GM19324 (cell line): ENCODE measurements at regions not wholly inside any gene's neighbourhood (a gene's known extent, or its start where the extent isn't known, plus 50 kb on each side); places are given as distances from the start of the nearest gene placed in this dataset.

Source experiments
- ATAC-seq: cut with Tn5 transposase; IDR thresholded peaks from one replicate; pipeline ENCODE4 v1.9.1; 2021; ENCODE audit warnings: mild to moderate bottlenecking, moderate library complexity; ENCODE audit not compliant: unreplicated experiment, low FRiP score

DNA sequence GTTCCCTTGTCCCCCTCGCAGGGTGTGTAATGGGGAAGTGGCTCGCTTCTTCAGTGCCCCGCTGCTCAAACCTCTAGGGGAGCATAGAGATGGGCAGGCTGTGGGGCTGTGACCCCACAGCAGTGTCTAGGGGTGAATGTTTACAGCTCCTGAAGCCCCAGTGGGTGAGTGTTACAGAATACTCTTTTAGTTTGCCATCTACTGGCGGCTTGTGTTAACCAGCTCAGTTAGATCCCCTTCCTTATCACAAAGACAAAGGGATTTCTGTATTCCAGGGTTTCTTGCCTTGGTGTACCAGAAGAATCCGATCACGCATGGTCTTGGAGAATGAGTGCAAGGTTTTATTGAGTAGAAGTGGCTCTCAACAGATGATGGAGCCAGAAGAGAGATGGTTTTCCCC is 108.1 kb upstream of the IQCM start:
- ATAC-seq: no peak

GRCh38 chr4:149927514-149927913 is 111.9 kb upstream of the IQCM start:
- no peak for ATAC-seq

DNA sequence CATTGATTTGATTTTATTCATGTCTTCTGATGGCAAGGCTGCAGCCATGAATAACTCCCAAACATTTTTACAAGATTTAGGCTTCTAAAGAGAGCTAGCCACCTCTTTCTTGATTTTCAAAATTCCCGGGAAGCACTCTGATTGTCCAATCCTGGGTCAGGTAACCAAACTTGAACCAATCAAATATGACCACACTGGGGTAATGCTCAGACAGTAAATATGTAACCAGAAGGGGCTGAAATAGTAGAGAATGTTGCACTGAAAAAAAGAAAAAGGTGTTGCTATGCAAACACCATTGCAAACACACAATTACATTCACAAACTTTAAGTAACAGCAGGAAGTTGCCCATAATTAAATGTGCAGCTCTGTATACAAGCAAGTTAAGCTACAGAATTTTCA is 112.9 kb upstream of the IQCM start:
- no peak for ATAC-seq

DNA sequence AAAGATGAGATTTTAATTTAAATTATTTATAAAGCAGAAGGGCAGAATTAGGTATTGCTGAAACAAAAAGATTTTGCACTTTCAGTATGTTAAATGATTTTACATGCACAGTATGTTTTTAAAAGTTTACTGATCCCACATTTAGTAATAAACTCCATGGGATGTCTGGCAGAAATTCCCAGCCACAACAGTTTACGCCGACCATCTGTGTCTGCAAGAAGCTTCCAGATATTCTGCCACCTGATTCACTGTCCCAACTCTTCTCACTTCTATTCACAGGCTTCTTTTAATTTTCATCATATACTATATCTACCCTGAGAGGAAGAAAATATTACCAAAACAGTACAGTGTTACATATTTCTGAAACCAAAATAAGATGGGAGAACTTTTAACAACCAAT is 115.8 kb upstream of the IQCM start:
- ATAC-seq: no peak

DNA sequence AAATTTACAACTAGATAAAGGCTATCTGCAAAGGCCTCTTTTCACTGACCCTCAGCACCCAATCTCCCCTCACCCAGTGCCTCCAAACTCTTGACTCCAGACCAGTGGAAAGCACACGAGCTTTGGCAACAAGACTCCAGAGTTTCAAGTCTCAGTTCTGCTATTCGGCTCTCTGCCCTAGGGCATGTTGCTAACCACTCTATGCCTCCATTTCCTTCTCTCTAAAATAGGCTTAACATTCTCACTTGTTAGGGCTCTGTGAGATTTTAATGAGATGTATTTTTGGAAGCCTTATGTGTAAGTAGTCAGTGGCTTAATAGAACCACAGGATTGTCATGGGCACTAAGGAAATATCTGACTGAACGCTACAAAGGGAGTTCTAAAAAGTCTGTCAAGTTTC is 116.5 kb upstream of the IQCM start:
- ATAC-seq: no peak

- ATAC-seq: no peak
Observed at GRCh38 chr4:149933120-149933519, 117.5 kb upstream of the IQCM start.

GRCh38 chr4:149933883-149934282 is 118.2 kb upstream of the IQCM start:
- no peak for ATAC-seq

GRCh38 chr4:149949381-149949780 is 128.9 kb upstream of the DCLK2 start:
- no peak for ATAC-seq

DNA sequence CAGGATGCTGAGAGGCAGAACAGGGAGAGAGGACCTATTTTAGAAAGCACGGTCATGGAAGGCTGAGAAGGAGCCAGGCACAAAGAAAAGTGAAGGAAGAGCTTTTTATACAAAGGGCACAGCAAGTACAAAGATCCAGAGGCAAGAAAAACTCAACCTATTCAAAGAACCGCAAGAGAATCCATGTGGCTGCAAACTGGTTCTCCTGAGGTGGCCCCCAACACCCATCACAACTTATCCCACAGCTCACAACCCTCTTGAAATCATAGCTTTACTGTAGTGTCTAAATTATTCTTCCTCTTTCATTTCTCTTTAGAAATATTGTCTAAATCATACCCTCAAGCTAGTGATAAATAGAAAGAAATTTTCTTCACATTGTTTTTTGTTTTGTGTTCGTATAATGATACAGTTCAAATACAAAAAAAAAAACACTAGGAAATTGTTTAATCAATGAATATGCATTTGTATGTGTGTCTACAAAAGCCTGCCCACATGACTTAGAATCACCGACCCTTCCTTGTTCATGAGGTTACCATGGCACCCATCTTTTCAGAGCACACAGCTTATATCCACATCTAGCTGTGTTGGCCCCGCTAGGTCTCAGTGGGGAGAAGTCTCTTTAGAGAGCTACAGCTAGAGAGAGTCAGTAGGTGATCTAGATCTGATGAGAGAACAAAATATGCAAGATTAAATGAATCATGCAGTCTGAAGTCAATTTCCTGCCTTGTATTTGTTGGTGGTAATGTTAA is 126.9 kb upstream of the DCLK2 start:
- no peak for ATAC-seq

- no peak for ATAC-seq
Observed at GRCh38 chr4:149952101-149952500, 126.1 kb upstream of the DCLK2 start.

DNA sequence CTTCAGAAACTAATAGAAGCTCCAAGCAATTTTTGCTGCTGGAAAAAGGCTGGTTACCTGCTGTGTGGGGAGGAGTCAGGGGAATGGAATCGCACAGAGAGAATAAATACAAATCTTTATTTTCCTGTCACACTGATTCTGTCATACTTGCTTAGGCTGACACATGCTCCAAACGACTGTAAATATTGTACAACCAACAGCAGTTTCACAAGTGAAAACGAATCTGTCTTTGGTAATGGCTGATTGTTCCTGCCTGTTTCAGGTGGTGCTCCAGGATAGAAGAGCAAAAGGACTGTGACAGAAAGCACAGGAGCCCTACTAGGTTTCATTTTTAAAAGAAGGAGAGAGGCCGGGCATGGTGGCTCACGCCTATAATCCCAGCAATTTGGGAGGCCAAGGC is 125.5 kb upstream of the DCLK2 start:
- no peak for ATAC-seq

- no peak for ATAC-seq
Observed at GRCh38 chr4:149955780-149956390, 122.4 kb upstream of the DCLK2 start.

- ATAC-seq: no peak
Observed at GRCh38 chr4:149956678-149957077, 121.6 kb upstream of the DCLK2 start.

- no peak for ATAC-seq
Observed at GRCh38 chr4:149961876-149962597, 116.2 kb upstream of the DCLK2 start.

GRCh38 chr4:149964001-149964796 is 114.0 kb upstream of the DCLK2 start:
- ATAC-seq: no peak

- no peak for ATAC-seq
Observed at GRCh38 chr4:149965206-149965605, 113.0 kb upstream of the DCLK2 start.

GRCh38 chr4:149972407-149972806 is 105.8 kb upstream of the DCLK2 start:
- ATAC-seq: no peak

DNA sequence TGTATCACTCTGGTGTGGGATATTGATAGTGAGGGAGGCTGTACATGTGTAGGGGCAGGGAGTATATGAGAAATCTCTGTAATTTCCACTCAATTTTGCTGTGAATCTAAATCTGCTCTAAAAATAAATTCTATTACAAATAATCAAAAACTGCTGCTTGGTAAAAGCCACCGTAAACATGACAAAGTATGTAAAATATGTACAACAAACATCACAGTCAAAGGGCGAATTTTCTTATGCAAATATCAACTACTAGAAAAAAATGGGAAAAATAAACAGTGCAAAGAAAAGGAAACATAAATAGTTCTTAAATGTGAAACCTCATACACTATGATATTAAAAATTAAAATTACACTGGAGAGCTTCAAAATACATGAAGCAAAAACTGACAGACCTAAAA is 105.1 kb upstream of the DCLK2 start:
- no peak for ATAC-seq

DNA sequence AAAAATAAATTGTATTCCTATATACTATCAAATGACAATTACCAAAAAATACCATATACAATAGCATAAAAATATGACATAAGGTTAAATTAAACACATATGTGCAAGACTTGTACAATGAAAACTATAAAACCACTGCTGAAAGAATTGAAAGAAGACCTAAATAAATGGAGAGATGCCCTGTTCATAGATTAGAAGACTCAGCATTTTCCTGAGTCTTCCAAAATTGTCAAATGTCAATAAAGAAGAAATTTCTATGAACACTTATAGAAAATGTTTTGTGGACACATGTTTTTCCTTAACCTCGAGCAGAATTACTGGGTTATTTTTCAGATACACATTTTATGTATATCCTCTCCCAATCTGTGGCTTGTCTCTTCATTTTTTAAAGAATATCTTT is 103.1 kb upstream of the DCLK2 start:
- ATAC-seq: no peak

GRCh38 chr4:149980121-149980682 is 98.0 kb upstream of the DCLK2 start:
- ATAC-seq: no peak

- peak; percentile 66 for ATAC-seq
Observed at GRCh38 chr4:149980941-149981340, 97.3 kb upstream of the DCLK2 start.
